Heart left ventricle (tissue), 13 donors: ENCODE measurements at regions not wholly inside any gene's neighbourhood (a gene's known extent, or its start where the extent isn't known, plus 50 kb on each side); places are given as distances from the start of the nearest gene placed in this dataset.

ENCODE experiments used
- CTCF ChIP-seq, 12 donors: fragments of 200-600 bp; sonication (generic) in 4 of 12; IDR thresholded peaks; one replicate each; pipeline versions ENCODE4 v1.5.0 to v1.8.0; 2018 to 2022; ENCODE audit warnings: antibody characterized with exemption in 12 of 12, mild to moderate bottlenecking in 5 of 12
- POLR2A ChIP-seq, 2 donors: fragments of 450-650 bp; IDR thresholded peaks; one replicate each; pipeline ENCODE4 v1.6.1; 2017; ENCODE audit warnings: antibody characterized with exemption in 2 of 2, mild to moderate bottlenecking in 2 of 2, moderate library complexity in 2 of 2
- donor health status: ischemic (EF 13 %, LVEDD 7.1; RV severe dilation, severe dysfunction).
- donor health status: DM: no; HTN: yes; CAD: no.
- donor health status: DM: no; HTN: no; CAD: no.
- donor health status: ischemic (EF 25% LVEDD 6.9; RV normal size, moderate dysfunction).
- donor health status: ischemic (EF 25% LVEDD 5.7; RV mildly dilated, moderate dysfunction).
- donor health status: ischemic (EF 35%, LVEDD 5.7; RV mildly dilated, moderate dysfunction).
- donor health status: nonischemic (EF 11% LVEDD 7.7; RV severe dilation, severe dysfunction).
- donor health status: DM: yes; HTN: yes; CAD: no.
- donor health status: PGD.
- donor health status: ischemic (EF 29% LVEDD 5.4; RV normal size, mild dysfunction).
- donor health status: nonischemic (EF 23%, LVEDD 6.1; RV moderate dilation, normal function).

- TF ChIP-seq CTCF (IDR thresholded peaks at IDR 0.05) (no peak), POLR2A (IDR thresholded peaks at IDR 0.05) (no peak)
Observed at GRCh38 chr5:2856206-2856605, 104.7 kb upstream of the IRX2 start.
